Omental fat pad (tissue), 3 donors: ENCODE measurements at regions not wholly inside any gene's neighbourhood (a gene's known extent, or its start where the extent isn't known, plus 50 kb on each side); places are given as distances from the start of the nearest gene placed in this dataset.

Source experiments
- ATAC-seq: fragments of 150-250 bp; one replicate; pipeline ENCODE4 v1.9.1; 2016; ENCODE audit warnings: mild to moderate bottlenecking, moderate library complexity; ENCODE audit not compliant: low FRiP score
- DNase-seq: peaks from one replicate; pipeline ENCODE4 v3.0.0-alpha.2; 2019; ENCODE audit warnings: low spot score
- CTCF ChIP-seq, 3 donors: fragments of 450-650 bp; IDR thresholded peaks; one replicate each; pipeline ENCODE4 v1.5.1; 2016 to 2017; ENCODE audit warnings: antibody characterized with exemption in 3 of 3, mild to moderate bottlenecking in 3 of 3, moderate library complexity in 2 of 3

- no peak for TF ChIP-seq CTCF (IDR thresholded peaks at IDR 0.05)
- no peak for ATAC-seq
Observed at GRCh38 chr1:79293611-79294010, 287.1 kb upstream of the ADGRL4 start.

GRCh38 chr1:79290927-79291474, 284.5 kb upstream of the ADGRL4 start:
- no peak for TF ChIP-seq CTCF (IDR thresholded peaks at IDR 0.05)
- DNase-seq (no peak), ATAC-seq (no peak)

More at GRCh38 chr1:79293611-79294010, 287.1 kb upstream of the ADGRL4 start:
- DNase-seq = no peak

GRCh38 chr1:79287982-79288381, 281.5 kb upstream of the ADGRL4 start:
- ATAC-seq = no peak
- no peak for DNase-seq
- no peak for TF ChIP-seq CTCF (IDR thresholded peaks at IDR 0.05)

GRCh38 chr1:79285667-79286066, 279.1 kb upstream of the ADGRL4 start:
- TF ChIP-seq CTCF (IDR thresholded peaks at IDR 0.05) = no peak
- DNase-seq = no peak
- ATAC-seq = no peak

GRCh38 chr1:79283451-79283850, 276.9 kb upstream of the ADGRL4 start:
- ATAC-seq (no peak), DNase-seq (no peak)
- no peak for TF ChIP-seq CTCF (IDR thresholded peaks at IDR 0.05)

GRCh38 chr1:79281442-79281841, 274.9 kb upstream of the ADGRL4 start:
- ATAC-seq = no peak
- TF ChIP-seq CTCF (IDR thresholded peaks at IDR 0.05) = no peak
- DNase-seq = no peak

- ATAC-seq = no peak
- DNase-seq = no peak
- TF ChIP-seq CTCF (IDR thresholded peaks at IDR 0.05) = no peak
Observed at GRCh38 chr1:79271759-79272158, 265.2 kb upstream of the ADGRL4 start.
